NCI-H510A treated with DMSO at 0.1 percent for 48 hours (cell line): ENCODE measurements at regions not wholly inside any gene's neighbourhood (a gene's known extent, or its start where the extent isn't known, plus 50 kb on each side); places are given as distances from the start of the nearest gene placed in this dataset.
"Not testable (repeated sequence)": the region's sequence is repeated elsewhere in the genome, so short reads cannot be mapped to it uniquely, and the experiment has no call there.

Experiments used
- DNase-seq: peaks from one replicate; lab custom pipeline; 2025; lab: John Stamatoyannopoulos, UW

DNA sequence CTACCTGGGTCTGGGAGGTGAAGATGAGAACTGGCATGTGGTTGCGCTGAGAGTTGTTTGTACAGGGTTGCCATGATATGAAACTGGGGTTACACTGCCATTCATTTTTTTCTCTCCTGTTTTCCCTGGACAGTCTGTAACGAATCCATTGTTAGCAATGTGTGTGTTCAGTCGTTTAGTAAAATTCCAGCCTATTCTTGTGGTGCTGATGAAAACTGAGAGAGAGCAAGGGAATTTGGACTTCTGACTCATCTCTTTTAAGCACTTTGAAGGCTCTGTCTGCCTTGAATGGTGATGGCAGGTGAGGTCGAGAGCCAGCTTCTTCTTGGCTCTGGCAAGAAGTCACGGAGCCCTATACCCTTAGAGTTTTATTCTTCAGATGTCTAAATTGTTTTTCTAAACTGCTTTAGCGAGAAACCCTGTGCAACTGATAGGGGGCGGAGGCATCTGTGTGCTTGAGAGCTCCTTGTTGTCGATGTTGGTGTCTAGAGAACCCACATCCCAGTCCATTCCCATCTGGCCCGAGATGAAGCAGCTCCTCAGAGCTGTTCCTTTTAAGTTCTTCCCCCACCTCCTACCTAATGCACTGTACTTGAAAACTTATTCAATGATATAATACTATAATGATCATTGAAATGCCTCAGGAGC, 204.4 kb downstream of the TMX1 start:
- no peak for DNase-seq

DNA sequence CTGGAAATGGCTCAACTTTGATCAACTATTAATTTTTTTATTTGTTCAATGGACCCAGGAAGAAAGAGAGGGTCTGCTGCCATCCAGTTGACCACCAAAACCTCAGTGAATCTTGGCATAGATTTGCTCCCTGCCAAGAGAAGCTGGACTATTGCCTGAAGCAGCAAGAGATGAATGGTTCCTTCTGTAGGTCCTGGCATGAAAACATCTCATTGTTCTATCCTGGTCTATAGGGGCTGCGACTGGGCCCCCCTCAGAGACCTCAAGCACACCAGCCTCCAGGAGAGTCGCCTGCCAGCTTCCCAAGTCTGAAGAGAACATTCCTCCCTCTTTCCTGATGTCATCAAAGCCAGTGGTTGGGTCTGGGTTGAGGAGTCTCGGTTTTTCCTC, 204.9 kb downstream of the TMX1 start:
- no peak for DNase-seq

DNA sequence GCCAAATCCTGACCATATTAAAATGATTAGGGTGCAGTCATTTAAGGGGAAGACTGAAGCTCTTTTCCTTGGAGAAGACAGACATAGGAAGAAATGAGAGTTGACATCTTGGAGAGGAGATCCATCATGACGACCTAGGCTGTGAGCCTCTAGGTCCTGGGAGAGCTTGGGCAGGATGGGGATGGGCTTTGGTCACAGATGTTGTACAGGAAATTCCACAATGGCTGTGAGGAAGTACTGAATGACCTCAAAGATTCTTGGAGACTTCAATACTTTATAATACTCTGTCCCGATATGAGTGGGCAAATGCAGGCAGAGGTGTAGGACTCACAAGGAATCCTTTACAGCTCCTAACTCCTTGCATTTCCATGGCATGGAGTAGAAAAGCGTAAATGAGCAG, 204.9 kb upstream of the FRMD6 start:
- DNase-seq = no peak

DNA sequence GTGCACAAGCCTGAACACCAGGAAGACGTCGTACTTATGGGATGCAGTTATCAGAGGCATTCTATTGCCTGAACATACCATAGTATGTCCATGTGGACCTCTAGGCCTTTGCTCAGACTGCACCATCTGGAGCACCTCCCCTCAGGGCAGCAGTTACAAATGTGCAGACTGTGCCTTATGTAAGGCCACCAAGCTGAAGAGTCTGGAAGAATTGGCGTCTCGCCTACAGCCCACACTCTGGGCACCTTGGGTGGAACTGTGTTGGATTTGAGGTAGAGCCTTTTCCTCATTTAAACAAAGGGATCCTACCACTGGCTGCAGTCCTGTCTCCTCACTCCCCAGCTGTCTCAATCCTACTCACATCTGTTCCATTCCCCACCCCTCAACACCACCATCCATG, 204.3 kb upstream of the FRMD6 start:
- no peak for DNase-seq

DNA sequence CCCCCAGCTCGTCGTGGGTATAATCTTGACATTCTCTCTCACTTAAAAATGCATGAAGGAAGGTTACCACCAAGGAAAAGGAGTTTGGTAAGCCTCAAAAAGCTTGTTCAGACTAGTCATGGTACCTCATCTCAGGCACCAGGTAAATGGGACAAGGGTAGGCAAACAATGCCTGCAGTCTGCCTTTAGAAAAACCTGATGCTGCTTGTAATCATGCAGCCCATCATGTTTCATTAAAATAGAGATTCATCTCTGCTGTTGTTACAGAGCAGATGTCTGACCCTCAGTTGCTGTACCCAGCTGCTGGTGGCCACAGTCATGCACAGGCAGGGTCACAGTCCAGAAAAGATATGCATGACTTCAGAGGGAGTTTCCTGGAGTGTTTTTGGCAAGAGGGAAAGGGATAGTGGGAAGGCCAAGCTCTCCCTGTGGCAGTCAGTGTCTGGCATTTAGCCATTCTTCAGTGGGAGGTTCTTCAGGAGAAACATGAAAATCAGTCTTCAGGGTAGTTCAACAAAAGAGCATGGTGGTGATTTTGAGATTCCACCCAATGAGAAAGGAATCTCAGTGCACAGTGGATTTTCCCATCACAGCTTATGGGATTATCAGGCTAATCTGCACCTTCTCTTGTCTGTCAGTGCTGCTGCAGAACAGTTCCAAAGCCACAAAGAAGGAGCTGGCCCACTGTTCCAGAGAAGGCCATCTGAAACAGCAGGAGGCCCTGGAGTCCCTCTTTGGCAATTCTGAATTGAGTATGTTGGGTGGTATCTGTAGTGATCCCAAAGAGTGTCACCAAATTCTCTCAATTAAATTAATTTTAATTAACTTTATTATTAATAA, 202.7 kb upstream of the FRMD6 start:
- DNase-seq = no peak

DNA sequence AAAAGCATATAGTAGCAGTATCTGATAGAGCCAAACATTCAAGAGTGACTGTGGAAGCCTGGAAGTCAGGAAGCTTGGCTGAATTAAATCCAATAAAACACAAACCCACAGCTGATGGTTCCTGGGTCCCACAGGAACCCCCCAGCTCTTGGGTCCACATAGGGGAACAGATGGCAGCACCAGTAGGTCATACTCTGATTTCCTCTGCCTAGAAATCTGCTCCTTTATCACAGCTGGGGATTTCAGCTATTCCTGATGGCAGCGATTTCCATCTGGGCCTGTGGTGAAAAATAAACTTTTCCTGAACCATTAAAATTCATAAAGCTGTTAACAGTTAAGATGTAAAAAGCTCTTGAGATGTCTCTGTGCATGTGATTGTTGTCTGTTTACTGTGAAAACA, 202.0 kb upstream of the FRMD6 start:
- DNase-seq = no peak

DNA sequence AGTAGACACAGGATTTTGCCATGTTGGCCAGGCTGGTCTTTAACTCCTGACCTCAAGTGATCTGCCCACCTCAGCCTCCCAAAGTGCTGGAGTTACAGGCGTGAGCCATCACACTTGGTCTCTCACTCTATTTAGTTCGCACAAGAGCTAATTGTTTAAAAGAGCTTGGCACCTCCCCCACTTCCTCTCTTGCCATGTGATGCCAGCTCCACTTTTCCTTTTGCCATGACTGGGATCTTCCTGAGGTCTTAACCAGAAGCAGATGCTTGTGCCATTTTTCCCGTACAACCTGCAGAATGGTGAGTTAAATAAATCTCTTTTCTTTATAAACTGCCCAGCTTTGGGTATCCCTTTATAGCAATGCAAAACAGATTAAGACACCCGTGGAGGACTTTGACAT, 200.1 kb upstream of the FRMD6 start:
- no peak for DNase-seq

- no peak for DNase-seq
These were observed 197.8 kb upstream of the FRMD6 start for GRCh38 chr14:51453869-51454268.

DNA sequence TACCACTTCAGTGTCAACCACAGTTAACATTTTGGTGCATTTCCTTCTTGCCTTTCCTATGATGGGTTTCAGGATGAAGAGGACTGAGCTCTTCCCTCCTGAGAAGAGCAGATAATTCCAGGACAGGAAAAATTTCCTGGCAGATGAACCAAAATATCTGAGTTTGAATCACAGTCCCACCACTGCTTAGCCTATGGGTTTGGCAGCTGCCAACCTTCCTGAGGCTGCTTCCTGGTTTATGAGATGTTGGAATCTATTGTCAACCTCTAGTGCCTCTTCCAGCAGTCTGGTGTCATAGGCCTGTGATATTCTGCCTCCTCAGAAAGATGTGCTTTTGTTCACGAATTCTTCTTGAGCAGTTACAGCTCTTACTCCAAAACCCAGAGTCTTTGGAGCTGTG, 197.4 kb upstream of the FRMD6 start:
- DNase-seq = no peak

GRCh38 chr14:51455041-51455835, 196.5 kb upstream of the FRMD6 start:
- DNase-seq = no peak

DNA sequence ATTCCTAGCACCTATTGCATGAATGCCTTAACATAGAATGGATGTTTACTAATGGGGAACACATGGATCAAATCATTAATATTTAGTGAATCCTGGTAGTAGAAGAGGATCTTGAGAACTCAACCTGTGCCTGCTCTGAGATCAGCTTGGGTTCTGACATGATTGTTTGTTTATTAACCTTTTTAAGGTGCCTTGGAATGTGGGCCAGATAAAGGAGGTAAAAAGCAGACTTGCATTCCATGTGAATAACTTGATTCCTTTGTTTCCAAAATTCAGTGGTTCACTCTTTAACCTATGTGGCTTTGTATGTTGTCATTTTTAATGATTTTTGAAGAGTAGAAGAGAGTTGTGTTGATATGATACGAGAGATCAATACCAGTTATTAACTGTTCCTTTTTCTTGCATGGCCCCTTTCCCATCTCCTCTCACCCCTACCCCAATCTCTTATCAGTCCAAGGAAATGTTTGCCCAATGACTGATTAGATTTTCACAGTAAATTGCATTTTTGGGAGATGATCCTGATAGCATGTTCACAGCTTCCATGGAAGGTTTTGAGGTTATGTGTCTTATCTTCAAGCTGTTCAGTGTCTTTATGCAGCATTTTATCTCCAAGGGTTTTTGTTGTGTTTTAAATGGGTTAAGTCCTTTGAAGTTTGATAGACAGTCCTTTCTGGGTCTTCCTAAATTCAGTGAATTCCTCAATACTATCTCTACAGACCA, 193.7 kb upstream of the FRMD6 start:
- no peak for DNase-seq

DNA sequence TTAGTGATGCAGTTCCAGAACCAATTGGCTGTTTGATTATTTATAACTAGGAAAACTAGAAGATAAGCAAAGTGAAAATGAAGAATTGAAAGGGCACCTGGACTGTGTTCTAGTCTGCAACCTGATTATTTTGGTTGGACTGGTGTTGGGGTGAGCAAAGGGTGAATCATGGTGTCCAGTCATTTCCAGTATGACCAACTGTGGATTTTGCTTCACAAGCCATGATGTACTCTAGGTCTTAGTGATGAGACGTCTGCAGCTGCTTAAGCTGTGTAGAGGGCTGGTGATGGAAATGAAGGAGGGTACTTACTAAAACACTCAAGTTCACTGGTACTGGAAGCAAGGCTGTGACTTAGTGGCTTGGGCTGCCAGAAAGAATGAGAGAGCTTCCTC, 193.2 kb upstream of the FRMD6 start:
- DNase-seq = no peak

GRCh38 chr14:51460011-51460410, 191.7 kb upstream of the FRMD6 start:
- no peak for DNase-seq

DNA sequence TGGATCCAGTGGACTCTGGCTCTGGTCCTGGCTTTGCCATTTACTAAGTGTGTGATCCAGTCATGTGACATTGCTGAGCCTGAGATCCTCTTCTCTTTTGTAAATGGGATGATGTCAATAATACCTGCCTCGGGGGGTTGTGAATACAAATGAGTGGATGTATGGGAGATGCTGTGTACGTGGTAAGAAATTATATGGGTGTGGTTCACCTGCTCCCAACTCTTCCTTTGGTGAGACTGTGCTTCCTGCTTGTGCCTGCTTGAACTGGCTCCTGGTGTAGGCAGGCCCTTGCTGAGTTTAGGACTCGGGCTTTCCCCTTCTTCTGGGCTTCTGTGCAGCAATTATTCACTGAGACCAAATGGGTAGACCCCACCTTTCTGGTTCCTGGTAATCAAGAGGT, 189.5 kb upstream of the FRMD6 start:
- no peak for DNase-seq

GRCh38 chr14:51462706-51463105, 189.0 kb upstream of the FRMD6 start:
- DNase-seq = no peak

GRCh38 chr14:51463461-51463860, 188.2 kb upstream of the FRMD6 start:
- no peak for DNase-seq

- no peak for DNase-seq
These were observed 187.3 kb upstream of the FRMD6 start for GRCh38 chr14:51464411-51464810.

GRCh38 chr14:51465486-51465885, 186.2 kb upstream of the FRMD6 start:
- no peak for DNase-seq

DNA sequence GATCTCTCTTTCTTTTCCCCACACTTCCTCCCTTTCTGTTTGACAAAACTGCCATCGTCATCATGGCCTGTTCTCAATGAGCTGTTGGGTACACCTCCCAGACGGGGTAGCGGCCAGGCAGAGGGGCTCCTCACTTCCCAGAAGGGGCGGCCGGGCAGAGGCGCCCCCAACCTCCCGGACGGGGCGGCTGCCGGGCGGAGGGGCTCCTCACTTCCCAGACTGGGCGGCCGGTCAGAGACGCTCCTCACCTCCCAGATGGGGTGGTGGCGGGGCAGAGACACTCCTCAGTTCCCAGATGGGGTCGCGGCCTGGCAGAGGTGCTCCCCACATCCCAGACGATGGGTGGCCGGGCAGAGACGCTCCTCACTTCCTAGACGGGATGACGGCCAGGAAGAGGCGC, 184.3 kb upstream of the FRMD6 start:
- not testable (repeated sequence) for DNase-seq

DNA sequence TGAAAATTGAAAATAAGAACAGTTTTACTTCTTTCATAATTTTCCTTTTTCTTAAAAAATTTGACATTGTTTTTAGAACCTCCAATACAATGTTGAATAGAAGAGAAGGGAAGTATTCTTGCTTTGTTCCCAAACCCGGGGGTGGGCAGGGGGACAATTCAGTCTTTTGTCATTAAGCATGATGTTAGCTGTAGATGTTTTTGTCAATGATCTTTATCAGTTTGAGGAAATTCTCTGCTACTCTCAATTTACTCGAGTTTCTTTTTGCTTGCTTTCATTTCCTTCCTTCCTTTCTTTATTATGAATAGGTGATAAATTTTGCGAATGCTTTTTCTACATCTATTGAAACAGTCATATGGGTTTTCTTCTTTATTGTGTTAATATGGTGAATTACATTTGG, 183.2 kb upstream of the FRMD6 start:
- DNase-seq = no peak

- no peak for DNase-seq
These were observed 178.8 kb upstream of the FRMD6 start for GRCh38 chr14:51472881-51473280.

GRCh38 chr14:51473351-51473750, 178.4 kb upstream of the FRMD6 start:
- no peak for DNase-seq
